ENCODE measurements at regions not wholly inside any gene's neighbourhood (a gene's known extent, or its start where the extent isn't known, plus 50 kb on each side); places are given as distances from the start of the nearest gene placed in this dataset.

DNA sequence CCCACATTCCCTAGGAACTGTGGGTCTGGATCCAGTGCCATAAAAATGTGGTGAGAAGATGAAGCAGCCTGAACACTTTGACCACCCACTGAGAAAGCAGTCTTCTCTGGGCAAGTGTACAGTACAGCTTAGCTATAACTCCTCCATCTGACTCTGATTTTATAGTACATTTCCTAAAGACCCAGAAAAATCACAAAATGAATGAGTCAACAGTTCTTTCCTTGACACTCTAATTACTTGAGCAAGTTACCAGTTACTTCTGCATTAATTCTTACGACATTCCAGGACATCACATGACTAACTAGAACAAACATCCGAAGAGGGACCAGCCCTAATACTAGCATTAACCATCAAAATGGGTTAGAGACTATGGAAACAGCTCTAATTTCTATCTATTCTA lies 148.1 kb upstream of the PEX5L start:
- H3K36me3 ChIP-seq (replicated peaks in 1 of 2; ENCODE audit: control insufficient read depth in 1 of 2, insufficient read depth in 2 of 2, low read length in 2 of 2), result no peaks in the 10 kb centered on the region
- no peak for FAIRE-seq

More for the DNA sequence above, 148.1 kb upstream of the PEX5L start:
- DNase-seq (ENCODE audit: low spot score), result no peak
- WGBS (ENCODE audit: low lambda C conversion rate), result 9% methylated on average over 2 of the region's 2 CpGs
- CTCF ChIA-PET (ENCODE audit: low intra/inter-chr PET ratio, low total read pairs), result no interaction called here
- Histone ChIP-seq H4K20me1 (ENCODE audit: insufficient read depth, low read length) (no peaks in the 10 kb centered on the region), H3K79me2 (ENCODE audit: insufficient read depth, low read length) (no peaks in the 10 kb centered on the region), H3K9me3 (ENCODE audit: low read length) (no peaks in the 10 kb centered on the region), H3K27me3 (ENCODE audit: control insufficient read depth in 1 of 2, insufficient read depth in 2 of 2, low read length in 2 of 2) (no peaks in the 10 kb centered on the region), H3K4me1 (ENCODE audit: insufficient read depth, low read length) (no peaks in the 10 kb centered on the region), H3K9ac (ENCODE audit: insufficient read depth, low read depth, low read length) (no peak overlapping the region), H3K4me2 (ENCODE audit: low read depth, low read length) (no peak overlapping the region), H3K4me3 (replicated peaks in 1 of 3; ENCODE audit: insufficient read depth in 1 of 3, low read depth in 2 of 3, low read length in 3 of 3) (no peak overlapping the region), H3K27ac (ENCODE audit: extremely low read length, insufficient read depth, low read length) (no peak overlapping the region), H2AFZ (ENCODE audit: low read length) (no peak overlapping the region)
- no peak for TF ChIP-seq GTF2F1 (IDR thresholded peaks at IDR 0.05; ENCODE audit: low read length)
- no peak for TF ChIP-seq MED8 (CRISPR knock-in tag; IDR thresholded peaks at IDR 0.05; ENCODE audit: insufficient replicate concordance)
- TF ChIP-seq TEAD3 (CRISPR knock-in tag; optimal IDR thresholded peaks at IDR 0.05; ENCODE audit: borderline replicate concordance), result no peak
- TF ChIP-seq, protein P1, sequence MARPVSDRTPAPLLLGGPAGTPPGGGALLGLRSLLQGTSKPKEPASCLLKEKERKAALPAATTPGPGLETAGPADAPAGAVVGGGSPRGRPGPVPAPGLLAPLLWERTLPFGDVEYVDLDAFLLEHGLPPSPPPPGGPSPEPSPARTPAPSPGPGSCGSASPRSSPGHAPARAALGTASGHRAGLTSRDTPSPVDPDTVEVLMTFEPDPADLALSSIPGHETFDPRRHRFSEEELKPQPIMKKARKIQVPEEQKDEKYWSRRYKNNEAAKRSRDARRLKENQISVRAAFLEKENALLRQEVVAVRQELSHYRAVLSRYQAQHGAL (CRISPR knock-in tag; IDR thresholded peaks at IDR 0.05; ENCODE audit: not compliant biosample characterization), result no peak
- TF ChIP-seq, protein P2, sequence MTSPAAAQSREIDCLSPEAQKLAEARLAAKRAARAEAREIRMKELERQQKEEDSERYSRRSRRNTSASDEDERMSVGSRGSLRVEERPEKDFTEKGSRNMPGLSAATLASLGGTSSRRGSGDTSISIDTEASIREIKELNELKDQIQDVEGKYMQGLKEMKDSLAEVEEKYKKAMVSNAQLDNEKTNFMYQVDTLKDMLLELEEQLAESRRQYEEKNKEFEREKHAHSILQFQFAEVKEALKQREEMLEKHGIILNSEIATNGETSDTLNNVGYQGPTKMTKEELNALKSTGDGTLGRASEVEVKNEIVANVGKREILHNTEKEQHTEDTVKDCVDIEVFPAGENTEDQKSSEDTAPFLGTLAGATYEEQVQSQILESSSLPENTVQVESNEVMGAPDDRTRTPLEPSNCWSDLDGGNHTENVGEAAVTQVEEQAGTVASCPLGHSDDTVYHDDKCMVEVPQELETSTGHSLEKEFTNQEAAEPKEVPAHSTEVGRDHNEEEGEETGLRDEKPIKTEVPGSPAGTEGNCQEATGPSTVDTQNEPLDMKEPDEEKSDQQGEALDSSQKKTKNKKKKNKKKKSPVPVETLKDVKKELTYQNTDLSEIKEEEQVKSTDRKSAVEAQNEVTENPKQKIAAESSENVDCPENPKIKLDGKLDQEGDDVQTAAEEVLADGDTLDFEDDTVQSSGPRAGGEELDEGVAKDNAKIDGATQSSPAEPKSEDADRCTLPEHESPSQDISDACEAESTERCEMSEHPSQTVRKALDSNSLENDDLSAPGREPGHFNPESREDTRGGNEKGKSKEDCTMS (CRISPR knock-in tag; conservative IDR thresholded peaks at IDR 0.05), result no peak
- no peak for TF ChIP-seq ZNF431 (CRISPR knock-in tag; IDR thresholded peaks at IDR 0.05; ENCODE audit: borderline replicate concordance, low read depth)
- no peak for TF ChIP-seq FOXA1 (IDR thresholded peaks at IDR 0.05)
- TF ChIP-seq FOXA1 (CRISPR knock-in tag; IDR thresholded peaks at IDR 0.05), result no peak
- TF ChIP-seq BHLHE40 (IDR thresholded peaks at IDR 0.05; ENCODE audit: low read length), result no peak
- TF ChIP-seq ZNF629 (CRISPR knock-in tag; conservative IDR thresholded peaks at IDR 0.05), result no peak
- TF ChIP-seq WIZ (CRISPR knock-in tag; IDR thresholded peaks at IDR 0.05), result no peak
- ATAC-seq, result no peak
- in situ Hi-C loops (cut with HindIII; ENCODE audit: extremely low pct_ligation_motif_present, low pct_unique_long_range_greater_than_20kb), result no loop called here
- intact Hi-C loops (cut with micrococcal nuclease; ENCODE audit: unreplicated experiment), result no loop called here
- POLR2A ChIA-PET, result no interaction called here
- no TSS peak for BruUV-seq (replicated peaks)
